ENCODE measurements at regions not wholly inside any gene's neighbourhood (a gene's known extent, or its start where the extent isn't known, plus 50 kb on each side); places are given as distances from the start of the nearest gene placed in this dataset.

GRCh38 chr13:99717959-99718674 is 216.8 kb downstream of the TM9SF2 start:
- H4K20me1 ChIP-seq (ENCODE audit: control insufficient read depth, insufficient read depth, insufficient read length): no peaks in the 10 kb centered on the region
- no peaks in the 10 kb centered on the region for H3K27me3 ChIP-seq (ENCODE audit: insufficient read depth, low read length)
- no peaks in the 10 kb centered on the region for H3K79me2 ChIP-seq (ENCODE audit: insufficient read depth, low read length)
- no peaks in the 10 kb centered on the region for H3K27me3 Mint-ChIP-seq (ENCODE audit: low read depth)
- no peak overlapping the region for H3K18ac ChIP-seq (ENCODE audit: insufficient read length, low read depth, low read length)
- no peak overlapping the region for H3K56ac ChIP-seq (ENCODE audit: insufficient read length, low read depth, low read length)
- no peak overlapping the region for H2BK5ac ChIP-seq (ENCODE audit: insufficient read length, low read length)
- H4K91ac ChIP-seq (ENCODE audit: insufficient read length, low read depth, low read length): no peak overlapping the region
- H3K14ac ChIP-seq (ENCODE audit: insufficient read depth, low read length): no peak overlapping the region
- peak overlapping the region; percentile 45 for H2BK20ac ChIP-seq (ENCODE audit: low read depth, low read length, poor library complexity, severe bottlenecking)
- WGBS (ENCODE audit: extremely low coverage, insufficient read length, low lambda C conversion rate): no CpG with 5 or more reads among the region's 2 CpGs
- H4K8ac ChIP-seq (replicated peaks; ENCODE audit: insufficient read length, low read depth, low read length): no peak overlapping the region
- H3K4ac ChIP-seq (ENCODE audit: low read depth, low read length): no peak overlapping the region
- no peak overlapping the region for H2BK12ac ChIP-seq (ENCODE audit: insufficient read length, low read depth, low read length)
- no peak overlapping the region for H3K23ac ChIP-seq (ENCODE audit: insufficient read length, low read depth, low read length)
- H3T11ph ChIP-seq (ENCODE audit: low read length): peak overlapping the region; percentile 67
- no peak overlapping the region for H4K5ac ChIP-seq (ENCODE audit: insufficient read length, low read depth, low read length)
- no peaks in the 10 kb centered on the region for H3K79me1 ChIP-seq (ENCODE audit: insufficient read depth, low read depth, low read length, poor library complexity, severe bottlenecking)
- no peaks in the 10 kb centered on the region for H3K23me2 ChIP-seq (ENCODE audit: insufficient read length, low read depth, low read length, poor library complexity, severe bottlenecking)
- no peaks in the 10 kb centered on the region for H3K9me3 ChIP-seq (ENCODE audit: control insufficient read depth, low read depth, low read length)
- H2AK5ac ChIP-seq (ENCODE audit: insufficient read length, low read length): no peak overlapping the region
- peaks cover 3% of the 10 kb centered on the region; the same call in 1 of the 2 replicates for H3K4me1 ChIP-seq (ENCODE audit: insufficient read depth, low read length)
- no peak overlapping the region for H2BK120ac ChIP-seq (ENCODE audit: low read depth, low read length, poor library complexity, severe bottlenecking)
- H3K27ac ChIP-seq (ENCODE audit: insufficient read length, low read depth, low read length): peak overlapping the region; percentile 93
- peaks cover 4 to 9% (median 4%) of the 10 kb centered on the region in 3 experiments; a peak in 4 of 7 replicates for H3K36me3 Mint-ChIP-seq (ENCODE audit: insufficient read depth in 1 of 3, low read depth in 3 of 3)
- H3K4me2 ChIP-seq (ENCODE audit: insufficient read depth, insufficient read length, low read length): peak overlapping the region; percentile 51
- no peak overlapping the region for H2BK15ac ChIP-seq (ENCODE audit: low read depth, low read length)
- no peak for DNase-seq
- no peak for TF ChIP-seq CTCF (conservative IDR thresholded peaks at IDR 0.05)
- H3K9me3 Mint-ChIP-seq: peaks cover 0 to 3% of the 10 kb centered on the region in 2 experiments; a peak in 3 of 5 replicates
- no peak overlapping the region for H3K9ac ChIP-seq (ENCODE audit: extremely low read depth, insufficient read length, low read length)
- H3K27ac Mint-ChIP-seq: peak overlapping the region; percentile 79 to 99 (median 97)
- no peak overlapping the region for H2AFZ ChIP-seq (ENCODE audit: low read length)
- H3K4me3 Mint-ChIP-seq: peak overlapping the region in 1 of 2 experiments; percentile 22; a peak in 1 of 5 replicates
- peaks cover 41 to 43% of the 10 kb centered on the region in 2 experiments for H3K4me1 Mint-ChIP-seq

Measured in H9 (cell line).